Common myeloid progenitor, CD34-positive (primary cell): ENCODE measurements at regions not wholly inside any gene's neighbourhood (a gene's known extent, or its start where the extent isn't known, plus 50 kb on each side); places are given as distances from the start of the nearest gene placed in this dataset.

Experiments used
- CTCF ChIA-PET: fragments of 350-600 bp; sonication (Branson Sonifier 250); formaldehyde crosslinking; loops from one replicate; lab custom pipeline; 2021; ENCODE audit warnings: antibody characterized with exemption; lab: Charles Lee
- POLR2A ChIA-PET: fragments of 350-600 bp; sonication (Branson Sonifier 250); formaldehyde crosslinking; loops from one replicate; lab custom pipeline; 2021; ENCODE audit warnings: antibody characterized with exemption; lab: Charles Lee
- DNase-seq, 3 donors: peaks; one replicate each; pipeline versions ENCODE4 v3.0.0 to v3.0.0-alpha.2; 2013
- H3K27ac ChIP-seq, 2 experiments: 1 replicate in 1 of 2; 2 replicates in 1 of 2; pipeline ENCODE4 v1.7.0; 2013; ENCODE audit warnings: inconsistent platforms in 2 of 2, low read length in 2 of 2, mild to moderate bottlenecking in 2 of 2, low read depth in 1 of 2, moderate library complexity in 1 of 2; ENCODE audit not compliant: severe bottlenecking in 2 of 2, insufficient read depth in 1 of 2, poor library complexity in 1 of 2
- H3K27me3 ChIP-seq, 5 experiments: replicated peaks in 2 of 5; 1 replicate in 3 of 5; 2 replicates in 2 of 5; pipeline versions ENCODE4 v1.6.1 to v1.7.0; 2013; ENCODE audit warnings: low read length in 4 of 5, mild to moderate bottlenecking in 2 of 5, moderate library complexity in 2 of 5, inconsistent platforms in 1 of 5; ENCODE audit not compliant: insufficient read depth in 5 of 5, control insufficient read depth in 4 of 5
- H3K36me3 ChIP-seq, 4 experiments: 1 replicate in 2 of 4; 2 replicates in 2 of 4; pipeline versions ENCODE4 v1.6.1 to v1.7.0; 2013; ENCODE audit warnings: low read length in 3 of 4, control low read depth in 1 of 4, mild to moderate bottlenecking in 1 of 4; ENCODE audit not compliant: control insufficient read depth in 4 of 4, insufficient read depth in 4 of 4
- H3K4me1 ChIP-seq, 4 experiments: 1 replicate in 3 of 4; 2 replicates in 1 of 4; pipeline versions ENCODE4 v1.6.1 to v1.7.1; 2013; ENCODE audit warnings: low read length in 3 of 4, mild to moderate bottlenecking in 3 of 4, control low read depth in 1 of 4, inconsistent platforms in 1 of 4, moderate library complexity in 1 of 4; ENCODE audit not compliant: control insufficient read depth in 4 of 4, insufficient read depth in 4 of 4; ENCODE audit errors: control extremely low read depth in 1 of 4
- H3K4me3 ChIP-seq, 7 experiments: 1 replicate in 4 of 7; 2 replicates in 3 of 7; pipeline versions ENCODE4 v1.5.1 to v1.7.0; 2013; ENCODE audit warnings: mild to moderate bottlenecking in 7 of 7, low read length in 6 of 7, moderate library complexity in 6 of 7, inconsistent platforms in 2 of 7, low read depth in 2 of 7, control low read depth in 1 of 7; ENCODE audit not compliant: insufficient read depth in 4 of 7, control insufficient read depth in 1 of 7; ENCODE audit errors: extremely low read depth in 1 of 7
- H3K9me3 ChIP-seq, 5 experiments: 1 replicate in 4 of 5; 2 replicates in 1 of 5; pipeline versions ENCODE4 v1.6.1 to v1.7.1; 2013; ENCODE audit warnings: low read length in 4 of 5, mild to moderate bottlenecking in 2 of 5, inconsistent platforms in 1 of 5, low read depth in 1 of 5, moderate library complexity in 1 of 5; ENCODE audit not compliant: control insufficient read depth in 4 of 5, insufficient read depth in 2 of 5; ENCODE audit errors: control extremely low read depth in 1 of 5
- WGBS: methylation state at CpG from one replicate; pipeline ENCODE4 v1.1.5; 2013; ENCODE audit not compliant: insufficient coverage; 5-methylcytosine and 5-hydroxymethylcytosine counted together

GRCh38 chr5:89560696-89561095, 677.7 kb upstream of the MEF2C start:
- DNase-seq = no peak
- 86% methylated on average over 3 of the region's 4 CpGs for whole genome bisulfite sequencing
- Histone ChIP-seq H3K4me1 (no peaks in the 10 kb centered on the region), H3K9me3 (no peaks in the 10 kb centered on the region), H3K27me3 (no peaks in the 10 kb centered on the region), H3K36me3 (no peaks in the 10 kb centered on the region), H3K27ac (no peak overlapping the region), H3K4me3 (no peak overlapping the region)
- ChIA-PET POLR2A (no interaction called here), CTCF (no interaction called here)

GRCh38 chr5:89556215-89556913, 673.4 kb upstream of the MEF2C start:
- ChIA-PET POLR2A (no interaction called here), CTCF (no interaction called here)
- H3K27me3 ChIP-seq = no peaks in the 10 kb centered on the region
- no peaks in the 10 kb centered on the region for H3K4me1 ChIP-seq
- DNase-seq = peak in 1 of 3 donors; percentile 3
- H3K27ac ChIP-seq = no peak overlapping the region
- H3K4me3 ChIP-seq = no peak overlapping the region
- 94% methylated on average over 3 of the region's 5 CpGs for WGBS
- no peaks in the 10 kb centered on the region for H3K36me3 ChIP-seq
- no peaks in the 10 kb centered on the region for H3K9me3 ChIP-seq

- H3K4me3 ChIP-seq = no peak overlapping the region
- ChIA-PET POLR2A (no interaction called here), CTCF (no interaction called here)
- no CpG with 5 or more reads among the region's 1 CpG for WGBS
- H3K27me3 ChIP-seq = no peaks in the 10 kb centered on the region
- no peaks in the 10 kb centered on the region for H3K4me1 ChIP-seq
- H3K36me3 ChIP-seq = no peaks in the 10 kb centered on the region
- H3K9me3 ChIP-seq = peaks cover 0 to 2% (median 0%) of the 10 kb centered on the region in 5 experiments
- H3K27ac ChIP-seq = no peak overlapping the region
- peak in 2 of 3 donors; percentile 27 to 40 for DNase-seq
These were observed 663.7 kb upstream of the MEF2C start for GRCh38 chr5:89546657-89547056.

GRCh38 chr5:89545626-89546025, 662.6 kb upstream of the MEF2C start:
- H3K4me3 ChIP-seq = no peak overlapping the region
- WGBS = 93% methylated on average over 5 of the region's 5 CpGs
- H3K9me3 ChIP-seq = peaks cover 0 to 2% (median 0%) of the 10 kb centered on the region in 5 experiments
- no peak overlapping the region for H3K27ac ChIP-seq
- H3K36me3 ChIP-seq = no peaks in the 10 kb centered on the region
- POLR2A ChIA-PET = no interaction called here
- DNase-seq = no peak
- H3K27me3 ChIP-seq = no peaks in the 10 kb centered on the region
- H3K4me1 ChIP-seq = no peaks in the 10 kb centered on the region
- CTCF ChIA-PET = no interaction called here

GRCh38 chr5:89545076-89545475, 662.1 kb upstream of the MEF2C start:
- Histone ChIP-seq H3K9me3 (peaks cover 0 to 2% (median 0%) of the 10 kb centered on the region in 5 experiments), H3K36me3 (no peaks in the 10 kb centered on the region), H3K27ac (no peak overlapping the region), H3K27me3 (no peaks in the 10 kb centered on the region), H3K4me1 (no peaks in the 10 kb centered on the region), H3K4me3 (no peak overlapping the region)
- WGBS = 100% methylated on average over 1 of the region's 2 CpGs
- ChIA-PET POLR2A (no interaction called here), CTCF (no interaction called here)
- no peak for DNase-seq

- POLR2A ChIA-PET = no interaction called here
- Histone ChIP-seq H3K4me3 (no peak overlapping the region), H3K27ac (no peak overlapping the region), H3K36me3 (no peaks in the 10 kb centered on the region), H3K4me1 (no peaks in the 10 kb centered on the region), H3K27me3 (no peaks in the 10 kb centered on the region), H3K9me3 (peaks cover 0 to 2% (median 0%) of the 10 kb centered on the region in 5 experiments)
- WGBS = 100% methylated on average over 1 of the region's 3 CpGs
- DNase-seq = no peak
- CTCF ChIA-PET = no interaction called here
These were observed 659.8 kb upstream of the MEF2C start for GRCh38 chr5:89542736-89543135.

- Histone ChIP-seq H3K4me3 (no peak overlapping the region), H3K36me3 (no peaks in the 10 kb centered on the region), H3K9me3 (no peaks in the 10 kb centered on the region), H3K27ac (no peak overlapping the region), H3K4me1 (no peaks in the 10 kb centered on the region), H3K27me3 (no peaks in the 10 kb centered on the region)
- 86% methylated on average over 1 of the region's 2 CpGs for WGBS
- CTCF ChIA-PET = no interaction called here
- DNase-seq = no peak
- POLR2A ChIA-PET = no interaction called here
These were observed 654.8 kb upstream of the MEF2C start for GRCh38 chr5:89537800-89538199.
